NCI-H2107 (cell line): ENCODE measurements at regions not wholly inside any gene's neighbourhood (a gene's known extent, or its start where the extent isn't known, plus 50 kb on each side); places are given as distances from the start of the nearest gene placed in this dataset.
A peak's percentile ranks its signal among the peaks of the same experiment; 100 is the strongest.
"Not testable (repeated sequence)": the region's sequence is repeated elsewhere in the genome, so short reads cannot be mapped to it uniquely, and the experiment has no call there.

Experiments
- DNase-seq: peaks from one replicate; lab custom pipeline; 2025; lab: John Stamatoyannopoulos, UW

DNA sequence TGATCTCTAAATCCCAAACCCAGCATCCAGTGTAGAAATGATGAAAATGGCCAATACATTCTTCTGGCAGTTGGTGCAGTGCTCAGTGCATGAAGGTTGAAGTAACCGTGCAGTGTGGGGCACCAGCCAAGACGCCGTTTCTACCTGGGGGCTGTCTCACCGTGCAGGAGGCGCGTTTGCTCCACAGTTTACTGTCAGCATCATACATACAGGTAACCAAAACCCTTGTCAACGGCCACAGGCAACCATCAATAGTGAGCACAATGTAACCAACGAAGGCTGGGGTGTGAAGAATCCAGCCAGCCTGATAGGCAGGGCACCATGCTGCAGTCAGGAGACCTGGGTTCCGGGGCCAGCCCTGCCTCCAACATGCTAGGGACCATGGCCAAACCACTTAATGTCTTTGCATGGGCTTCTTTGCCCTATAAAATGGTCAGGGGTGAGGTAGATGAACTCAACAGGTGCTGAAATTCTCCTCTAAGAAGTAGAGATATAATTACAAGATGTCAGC is 127.5 kb upstream of the ID2 start:
- DNase-seq: no peak

DNA sequence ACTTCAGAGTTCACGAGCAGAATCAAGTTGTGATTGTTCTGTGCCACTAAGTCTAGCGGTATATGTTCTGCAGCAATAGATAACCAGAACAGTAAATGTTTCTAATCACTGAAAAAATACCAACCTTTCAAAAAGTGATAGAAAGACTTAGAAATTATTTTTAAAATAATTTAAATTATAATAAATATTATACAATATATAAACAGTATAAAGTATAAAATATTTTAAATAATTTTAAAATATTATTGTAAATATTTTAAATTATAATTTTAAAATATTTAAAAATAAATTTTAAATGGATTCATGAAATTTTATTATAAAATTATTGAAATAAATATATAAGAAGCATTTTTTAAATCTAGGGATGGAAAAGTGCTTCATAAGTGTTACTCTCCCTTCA is 126.3 kb upstream of the ID2 start:
- DNase-seq: no peak

DNA sequence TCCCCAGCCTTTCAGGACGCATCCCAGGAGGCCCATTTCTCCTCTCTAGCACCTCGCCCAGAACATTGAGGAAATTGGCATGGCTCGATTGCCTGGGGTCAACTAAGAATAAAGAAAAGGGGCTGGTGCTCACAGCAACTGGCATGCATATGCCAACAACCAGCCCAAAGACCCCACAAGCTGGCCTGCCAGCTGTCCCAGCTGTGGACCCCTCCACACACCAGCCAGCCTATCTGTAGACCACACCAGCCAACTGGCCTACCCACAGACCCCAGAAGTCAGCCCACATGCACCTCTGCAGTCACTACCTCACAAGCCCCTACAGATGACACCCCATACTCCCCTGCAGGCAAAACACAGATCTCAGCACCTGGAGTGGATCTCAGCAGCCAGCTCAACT is 123.8 kb upstream of the ID2 start:
- DNase-seq: no peak

DNA sequence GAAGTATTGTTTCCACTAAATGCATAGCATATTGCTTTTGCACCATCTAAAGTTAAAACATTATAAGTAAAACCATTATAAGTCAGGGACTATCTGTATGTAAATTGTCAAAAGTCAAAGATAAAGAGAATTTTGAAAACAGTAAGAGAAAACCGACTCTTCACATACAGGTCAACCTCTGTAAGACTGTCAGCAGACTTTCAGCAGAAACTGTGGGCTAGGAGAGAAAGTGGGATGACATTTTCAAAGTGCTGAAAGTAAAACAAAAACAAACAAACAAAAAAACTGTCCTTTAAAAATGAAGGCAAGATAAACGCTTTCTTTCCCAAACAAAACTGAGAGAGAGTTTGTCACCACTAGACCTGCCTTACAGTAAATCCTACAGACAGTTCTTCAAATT is 122.9 kb upstream of the ID2 start:
- no peak for DNase-seq

DNA sequence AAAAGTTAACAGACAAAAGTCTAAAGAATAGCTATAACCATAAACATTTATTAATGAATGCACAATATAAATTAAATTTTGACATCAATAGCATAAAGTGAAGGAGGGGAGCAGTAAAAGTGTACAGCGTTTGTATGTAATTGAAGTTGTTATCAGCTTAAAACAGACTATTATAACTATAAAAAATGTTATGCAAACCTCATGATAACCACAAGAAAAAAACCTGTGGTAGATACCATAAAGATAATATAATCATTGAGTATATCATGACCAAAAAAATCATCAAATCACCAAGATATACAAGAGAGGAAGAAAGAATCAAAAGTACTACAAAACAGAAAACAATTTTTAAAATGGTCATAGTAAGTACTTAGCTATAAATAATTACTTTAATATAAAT is 122.1 kb upstream of the ID2 start:
- no peak for DNase-seq

DNA sequence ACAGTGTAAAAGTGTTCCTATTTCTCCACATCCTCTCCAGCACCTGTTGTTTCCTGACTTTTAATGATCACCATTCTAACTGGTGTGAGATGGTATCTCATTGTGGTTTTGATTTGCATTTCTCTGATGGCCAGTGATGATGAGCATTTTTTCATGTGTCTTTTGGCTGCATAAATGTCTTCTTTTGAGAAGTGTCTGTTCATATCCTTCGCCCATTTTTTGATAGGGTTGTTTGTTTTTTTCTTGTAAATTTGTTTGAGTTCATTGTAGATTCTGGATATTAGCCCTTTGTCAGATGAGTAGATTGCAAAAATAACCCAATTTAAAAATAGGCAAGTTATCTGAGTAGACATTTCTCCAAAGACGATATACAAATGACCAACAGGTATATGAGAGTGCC is 120.2 kb upstream of the ID2 start:
- DNase-seq: not testable (repeated sequence)

DNA sequence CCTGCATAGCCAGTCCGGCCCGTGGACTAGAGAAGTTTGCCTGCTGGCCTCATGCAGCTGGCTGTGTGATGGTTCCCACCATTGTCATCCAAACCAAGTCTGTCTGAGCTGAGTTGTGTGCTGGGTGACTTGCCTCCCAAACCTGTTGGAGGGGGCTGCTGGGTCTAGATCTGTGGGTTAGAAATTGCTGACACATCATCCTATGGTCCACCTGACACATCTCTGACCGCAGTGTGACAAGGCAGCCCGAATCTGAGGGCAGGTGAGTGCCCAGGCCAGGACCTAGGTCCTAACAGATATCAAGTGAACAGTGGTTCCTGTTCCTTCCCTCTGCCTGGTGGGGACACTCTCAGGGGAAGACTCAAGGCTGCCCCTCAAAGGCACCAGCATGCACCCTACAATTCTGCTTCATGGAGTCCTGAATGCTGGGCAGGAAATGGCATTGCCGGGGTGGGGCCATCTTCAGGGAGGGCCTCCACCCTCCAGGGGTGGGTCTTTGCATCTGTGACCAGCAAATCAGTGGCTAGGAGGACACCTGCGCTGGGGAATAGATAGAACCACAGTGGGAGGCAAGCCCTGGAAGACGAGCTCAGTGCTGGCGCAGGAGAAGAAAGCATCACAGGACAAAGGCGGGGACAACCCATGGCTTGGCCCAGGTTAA is 117.9 kb upstream of the ID2 start:
- no peak for DNase-seq

DNA sequence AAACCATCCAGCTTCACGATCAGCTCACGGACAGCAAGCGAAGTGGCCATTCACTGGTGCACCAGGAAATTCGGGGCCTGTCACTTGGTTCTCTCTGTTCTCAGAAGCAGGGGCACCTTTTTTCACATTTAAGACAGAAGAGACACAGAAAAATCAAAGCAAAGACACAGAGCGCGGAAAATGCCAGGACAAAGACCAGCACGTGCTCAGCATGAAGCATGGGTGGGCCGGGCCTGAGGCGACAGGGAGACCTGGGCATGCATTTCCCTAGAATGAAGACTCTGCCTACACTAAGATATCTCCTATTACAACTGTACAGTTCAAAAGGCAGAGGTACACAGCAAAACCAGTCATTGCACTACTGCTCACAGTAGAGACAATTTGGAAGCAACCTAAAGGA is 117.4 kb upstream of the ID2 start:
- DNase-seq: no peak

DNA sequence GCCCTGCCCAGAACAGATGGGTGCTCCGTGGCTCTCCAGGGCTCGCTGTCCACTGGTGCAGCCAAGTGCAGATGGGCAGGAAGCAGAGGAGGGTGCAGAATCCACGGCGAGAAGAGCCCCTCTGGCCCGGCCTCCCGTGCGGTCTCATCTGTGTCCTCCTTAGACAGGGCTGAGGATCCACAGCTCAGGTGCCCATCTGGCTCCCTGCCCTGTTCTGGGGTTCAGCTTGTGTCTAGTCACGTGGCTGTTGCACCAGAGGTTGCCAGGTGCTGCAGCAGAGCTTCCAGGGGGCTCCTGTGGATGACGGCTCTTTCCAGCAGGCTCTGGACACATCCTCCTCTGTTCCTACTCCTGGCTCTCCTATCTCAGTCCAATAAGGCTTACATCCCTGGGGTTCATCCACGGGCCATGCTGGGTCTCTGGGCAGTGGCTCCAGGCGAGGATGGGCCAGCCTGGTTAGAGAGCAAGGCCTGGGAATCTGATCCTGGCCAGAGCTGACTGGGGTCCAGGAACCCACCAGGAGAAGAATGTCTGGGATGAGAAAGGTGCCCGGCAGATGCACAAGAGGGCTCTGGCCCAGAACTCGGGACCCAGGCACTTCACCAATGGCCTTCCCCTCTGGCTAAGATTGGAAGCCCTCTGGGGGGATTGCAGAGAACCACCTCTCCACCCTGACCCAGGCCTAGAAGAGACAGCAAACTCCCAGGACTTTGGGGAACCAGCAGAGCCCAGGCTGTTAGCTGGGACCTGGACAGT is 116.3 kb upstream of the ID2 start:
- no peak for DNase-seq

DNA sequence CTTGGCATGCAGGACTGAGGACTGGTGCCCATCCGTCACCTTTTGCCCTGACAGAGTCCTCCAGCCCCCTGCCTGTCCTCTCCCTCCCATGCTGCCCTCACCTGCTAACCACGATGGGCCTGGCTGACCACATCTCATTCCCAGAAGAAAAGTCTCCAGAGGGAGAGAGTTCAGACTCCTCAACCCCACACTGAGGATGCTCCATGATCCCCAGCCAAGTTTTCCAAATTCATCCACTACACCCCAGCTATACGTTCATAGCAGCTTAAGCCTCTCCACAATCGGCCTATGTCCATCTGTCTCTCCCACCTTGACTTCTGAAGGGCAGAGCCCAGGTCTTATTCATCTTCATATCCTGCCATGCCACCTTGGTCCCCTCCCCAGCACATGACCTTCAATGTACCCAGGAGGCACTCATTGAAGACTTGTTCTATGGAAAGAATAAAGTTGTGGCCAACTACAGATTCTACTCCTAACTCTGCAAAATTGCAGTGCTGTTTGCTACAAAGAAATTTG is 115.6 kb upstream of the ID2 start:
- no peak for DNase-seq

DNA sequence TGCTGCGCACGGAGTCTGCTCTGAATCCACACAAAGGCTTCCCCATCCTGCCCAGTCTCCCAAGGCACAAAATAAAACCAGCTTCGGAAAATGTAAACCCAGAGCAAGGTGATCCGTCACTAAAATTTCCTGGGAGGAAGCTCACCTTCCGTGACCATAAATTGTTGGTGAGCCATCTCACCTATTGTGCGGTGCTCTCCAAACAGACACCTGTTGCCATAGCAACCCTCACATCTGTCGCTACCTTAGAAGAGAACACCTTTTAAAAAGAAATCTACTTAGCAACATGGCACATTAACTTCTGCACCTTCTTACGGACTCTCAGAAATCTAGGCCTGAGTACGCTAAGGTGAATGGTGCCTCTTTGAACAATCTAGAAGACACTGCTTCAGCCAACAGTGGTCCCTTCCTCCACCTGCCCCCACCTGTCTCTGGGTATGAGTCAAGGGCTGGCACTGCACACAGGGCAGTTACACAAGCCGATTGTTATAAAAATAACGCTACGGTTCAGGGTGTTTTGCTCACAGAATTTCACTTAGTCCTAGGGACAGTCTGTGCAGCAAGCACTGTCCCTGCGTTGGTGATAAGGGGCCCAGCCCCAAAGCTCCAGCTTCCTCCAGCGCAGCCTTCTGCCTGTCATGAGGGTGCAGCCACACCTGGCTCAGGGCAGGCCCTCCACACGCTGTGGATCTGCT is 114.9 kb upstream of the ID2 start:
- DNase-seq: peak; percentile 39

DNA sequence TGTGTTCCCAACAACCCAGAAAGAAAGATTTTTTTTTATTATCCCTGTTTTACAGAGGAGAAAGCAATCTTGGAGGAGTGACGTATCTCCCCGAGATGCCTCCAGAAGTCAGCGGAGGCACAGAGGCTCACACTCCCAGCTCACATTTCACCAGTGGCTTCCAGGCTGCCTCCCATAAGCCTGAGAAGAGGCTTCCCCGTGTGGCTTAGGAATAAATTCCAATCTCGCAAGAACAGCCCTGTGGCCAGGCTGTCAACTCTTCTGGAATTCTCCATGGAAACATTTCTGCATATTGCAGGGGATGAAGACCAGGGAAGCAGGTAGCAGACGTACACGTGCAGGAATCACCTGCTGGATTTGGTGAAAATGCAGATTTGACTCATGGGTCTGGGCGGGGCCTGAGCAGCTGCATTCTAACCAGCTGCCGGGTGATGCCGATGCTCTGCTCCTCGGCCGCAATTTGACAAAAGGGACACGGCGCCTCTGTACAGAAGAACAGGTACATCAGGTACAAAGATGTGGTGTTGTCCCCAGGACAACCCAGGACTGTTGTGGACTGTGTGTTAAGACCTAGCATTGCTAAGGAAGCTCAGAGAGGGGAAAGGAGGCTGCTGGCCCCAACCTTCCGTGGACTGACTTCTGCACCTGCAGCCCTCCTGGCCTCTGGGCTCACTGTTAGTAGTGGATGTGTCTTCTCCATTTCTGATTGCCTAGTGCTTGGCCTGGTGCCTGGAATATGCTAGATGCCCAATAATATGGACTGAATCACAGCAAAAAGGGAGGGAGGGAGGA is 114.2 kb upstream of the ID2 start:
- peak; percentile 61 for DNase-seq

DNA sequence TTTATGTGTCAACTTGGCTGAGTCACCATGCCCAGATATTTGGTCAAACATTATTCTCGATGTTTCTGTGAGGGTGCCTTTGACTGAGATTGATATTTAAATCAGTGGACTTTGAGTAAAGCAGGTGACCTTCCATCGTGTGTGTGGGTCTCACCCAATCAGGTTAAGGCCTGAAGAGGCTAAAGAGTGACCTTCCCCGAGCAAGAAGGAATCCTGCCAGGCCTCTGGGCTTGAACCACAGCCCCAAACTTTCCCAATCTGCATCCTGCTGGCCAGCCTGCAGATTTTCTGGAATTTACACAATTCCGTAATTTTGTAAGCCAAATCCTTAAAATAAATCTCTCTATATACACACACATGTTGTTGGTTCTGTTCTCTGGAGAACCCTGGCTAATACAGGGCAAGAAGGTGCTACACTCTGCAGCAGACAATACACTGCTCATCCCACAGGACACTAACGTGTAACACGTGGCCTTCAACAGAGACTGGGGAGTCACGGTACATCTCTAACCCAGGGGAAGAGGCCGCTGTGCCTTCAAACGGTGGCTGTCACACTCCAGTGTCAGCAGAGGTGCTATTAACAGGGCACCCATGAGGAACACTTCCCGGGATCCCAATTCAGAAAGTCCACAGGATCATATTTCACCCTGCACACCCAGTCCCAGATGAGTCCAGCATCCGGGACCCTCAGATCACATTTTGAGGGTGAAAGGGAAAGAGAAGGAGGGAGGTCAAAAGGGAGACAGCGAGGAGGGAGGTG is 113.1 kb upstream of the ID2 start:
- DNase-seq: no peak

DNA sequence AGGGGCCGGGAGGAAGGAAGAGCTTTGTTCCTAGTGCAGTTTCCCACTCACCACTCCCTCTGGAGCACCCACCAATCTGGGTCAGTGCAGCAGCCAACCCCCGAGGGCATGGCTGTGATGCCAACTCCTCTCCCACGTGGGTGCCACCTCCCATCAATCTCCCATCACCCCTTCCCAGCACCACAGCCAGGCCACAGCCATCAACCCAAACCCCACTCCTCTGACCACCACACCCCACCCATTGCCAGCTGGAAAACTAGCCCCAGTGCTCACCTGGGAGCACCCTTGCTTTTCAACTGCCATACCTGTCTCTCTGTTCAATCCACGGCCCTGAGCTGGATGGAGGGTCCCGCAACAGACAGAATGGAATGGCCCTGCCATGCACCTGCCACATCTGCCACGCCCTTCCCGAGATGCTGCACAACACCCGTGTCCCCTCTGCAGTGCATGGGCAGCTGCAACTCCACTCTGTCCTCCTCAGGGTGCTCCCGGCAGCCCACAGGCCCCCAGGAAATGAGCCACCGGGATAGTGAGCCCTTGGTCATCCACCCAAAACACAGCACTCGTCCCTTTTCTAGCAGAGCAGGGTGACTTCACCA is 112.4 kb upstream of the ID2 start:
- no peak for DNase-seq

DNA sequence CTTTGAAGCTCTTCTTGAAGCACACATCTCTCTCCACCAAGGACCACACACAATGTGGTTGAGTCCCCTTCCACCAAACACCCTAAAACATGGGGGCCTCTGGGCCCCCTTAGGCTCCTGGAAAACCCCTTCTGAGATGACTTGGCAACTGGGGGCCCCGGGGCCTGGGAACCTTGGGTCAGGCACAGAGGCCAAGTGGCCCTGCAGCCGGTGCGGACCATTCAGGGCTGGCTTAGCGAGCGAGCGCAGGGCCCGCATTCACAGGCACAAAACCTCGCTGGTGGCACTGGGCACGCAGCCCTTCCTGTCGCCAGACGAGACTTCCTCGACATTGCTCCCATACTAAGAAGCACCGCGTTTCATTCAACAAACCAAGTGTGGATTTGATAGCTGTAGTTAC is 111.2 kb upstream of the ID2 start:
- no peak for DNase-seq

DNA sequence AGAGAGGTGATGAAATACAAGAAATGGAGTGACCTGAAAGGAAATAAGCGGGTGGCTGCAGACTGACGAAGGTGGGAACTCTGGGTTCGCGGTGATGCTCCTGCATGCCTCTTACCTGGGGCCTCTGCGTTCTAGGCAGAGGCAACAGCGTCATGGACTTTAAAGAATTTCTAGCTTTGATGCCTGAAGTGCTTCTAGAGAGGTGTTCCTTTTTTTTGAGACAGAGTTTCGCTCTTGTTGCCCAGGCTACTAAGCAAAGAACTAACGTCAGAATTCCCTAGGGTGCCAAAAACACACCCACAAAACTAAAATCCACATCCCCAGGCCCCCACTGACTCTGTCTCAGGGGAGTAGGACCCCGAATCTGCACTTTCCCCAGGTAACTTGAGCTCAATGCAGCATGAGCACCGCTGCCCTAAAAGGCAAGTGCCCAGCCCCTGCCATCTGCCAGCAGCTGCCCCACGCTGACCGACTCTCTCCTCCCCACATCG is 110.5 kb upstream of the ID2 start:
- DNase-seq: no peak

DNA sequence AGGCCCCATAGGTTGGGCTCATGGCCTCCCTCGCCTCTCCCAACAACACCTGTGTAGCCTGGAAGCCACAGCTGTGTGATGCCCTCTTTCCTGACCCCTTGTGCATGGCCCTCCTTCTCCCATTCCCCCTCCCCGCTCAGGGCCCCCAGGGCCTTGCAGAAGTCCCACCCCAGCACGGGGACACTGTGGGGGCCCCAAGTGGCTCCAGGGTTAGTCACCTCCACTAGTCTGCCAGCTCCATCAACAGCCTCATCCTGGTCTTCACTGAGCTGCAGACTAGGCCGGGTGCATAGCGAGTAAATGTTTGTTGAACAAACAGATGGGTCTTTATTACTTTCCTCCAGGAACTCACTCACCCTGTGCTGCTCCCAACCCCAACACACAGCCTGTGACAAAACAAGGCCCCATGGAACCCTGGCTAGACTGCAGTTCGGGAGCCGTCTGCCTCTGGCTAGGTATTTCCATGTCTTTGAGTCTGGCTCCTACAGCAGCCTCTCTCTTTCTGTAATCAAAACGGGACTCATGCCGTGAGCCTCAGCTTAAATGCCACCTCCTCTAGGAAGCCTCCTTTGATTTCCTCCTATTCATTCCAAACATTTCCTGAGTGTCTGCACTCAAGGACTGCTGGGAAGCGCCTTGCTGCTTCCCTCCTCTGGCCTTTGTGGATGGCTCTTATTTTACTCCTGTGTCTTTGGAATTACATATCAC is 109.9 kb upstream of the ID2 start:
- no peak for DNase-seq

DNA sequence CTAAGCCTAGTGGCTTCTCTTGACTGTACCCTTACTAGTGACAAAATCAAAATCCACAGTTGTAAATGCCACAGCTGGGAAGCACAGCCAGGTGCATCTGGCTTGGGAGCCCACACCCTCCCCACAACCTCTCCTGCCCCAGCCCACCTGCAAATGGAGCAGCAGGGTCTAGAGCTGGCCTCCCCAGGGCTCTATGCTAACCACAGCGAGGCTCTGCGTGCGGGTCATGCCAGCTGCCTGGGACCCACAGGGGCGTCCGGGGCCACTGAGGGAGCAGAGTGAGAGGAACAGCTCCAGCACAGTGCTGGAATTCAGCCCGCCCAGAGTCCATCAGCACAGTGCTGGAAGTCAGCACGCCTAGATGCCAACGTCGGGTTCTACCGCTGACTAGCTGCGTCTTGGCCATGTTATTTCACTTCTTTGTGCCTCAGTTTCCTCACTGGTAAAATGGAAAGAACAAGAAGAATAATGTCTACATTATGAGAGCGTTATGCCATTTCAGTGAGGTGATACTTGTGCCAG is 109.1 kb upstream of the ID2 start:
- DNase-seq: no peak

DNA sequence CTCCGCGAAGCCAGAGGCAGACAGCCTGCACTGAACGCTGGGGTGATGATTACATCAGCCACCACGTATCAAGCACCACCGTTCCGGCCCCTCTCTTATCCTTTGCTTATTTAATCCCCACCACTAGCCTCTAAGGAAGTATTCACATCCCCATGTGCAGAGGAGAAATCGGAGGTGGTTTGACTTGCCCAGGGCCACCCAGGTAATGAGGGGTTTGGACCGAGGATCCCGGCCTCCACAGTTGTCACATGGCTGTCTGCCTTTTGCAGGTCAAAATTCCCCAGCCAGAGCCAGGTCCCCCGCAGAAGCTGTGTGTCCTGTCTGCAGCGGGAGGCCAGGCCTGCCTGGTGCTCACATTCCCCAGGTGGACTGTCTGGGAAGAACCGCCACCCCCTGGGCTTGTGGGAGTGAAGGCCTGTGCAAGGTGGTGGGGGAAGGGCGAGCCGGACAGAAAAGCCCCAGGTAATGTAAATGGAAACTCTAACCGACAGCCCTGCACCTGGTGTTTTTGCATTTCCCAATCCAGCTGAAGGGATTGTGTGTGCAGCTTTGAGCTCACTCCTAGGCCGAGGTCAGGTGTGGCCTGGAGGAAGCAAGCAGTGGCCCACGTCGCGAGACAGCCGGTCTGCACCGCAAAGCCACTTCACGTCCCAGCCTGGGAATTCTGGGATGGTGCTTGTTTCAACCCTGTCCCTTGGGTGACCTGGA is 108.5 kb upstream of the ID2 start:
- DNase-seq: peak; percentile 74

DNA sequence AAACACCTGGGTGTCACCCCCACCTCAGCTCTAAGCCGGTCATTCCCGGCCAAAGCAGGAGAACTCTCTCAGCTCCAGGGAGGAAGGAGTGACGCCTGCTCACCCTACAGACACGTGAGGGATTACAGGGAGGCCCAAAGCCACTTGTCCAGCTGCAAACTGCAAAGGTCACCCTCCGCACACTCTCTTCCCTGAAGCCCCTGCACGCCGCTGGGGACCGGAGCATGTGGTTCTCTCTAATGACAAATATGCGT is 108.0 kb upstream of the ID2 start:
- DNase-seq: no peak
